ENCODE measurements at regions not wholly inside any gene's neighbourhood (a gene's known extent, or its start where the extent isn't known, plus 50 kb on each side); places are given as distances from the start of the nearest gene placed in this dataset.
"Not testable (repeated sequence)": the region's sequence is repeated elsewhere in the genome, so short reads cannot be mapped to it uniquely, and the experiment has no call there.

DNA sequence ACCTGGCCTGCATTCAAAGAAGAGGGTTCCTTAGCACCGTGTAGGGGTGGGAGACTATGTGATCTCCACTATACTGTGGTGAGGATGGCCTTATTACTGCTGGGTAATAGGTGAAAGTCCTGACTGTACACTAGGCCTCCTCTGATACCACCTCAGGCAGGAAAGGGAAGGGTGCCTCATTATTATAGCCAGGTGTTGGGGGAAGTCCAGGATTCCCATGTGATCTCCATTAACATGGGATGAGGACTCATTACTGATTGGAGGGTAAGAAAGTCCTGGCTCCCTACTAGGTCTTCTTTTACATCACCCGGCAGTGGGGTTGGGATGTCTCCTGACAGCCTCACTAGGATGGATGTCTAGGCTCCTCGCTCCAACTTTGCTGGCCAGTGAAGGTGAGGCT, 252.1 kb downstream of the LRIG3 start:
- ChIA-PET CTCF (no interaction called here), POLR2A (ENCODE audit: low non-redundant PET) (no interaction called here)
- TF ChIP-seq, protein P1, sequence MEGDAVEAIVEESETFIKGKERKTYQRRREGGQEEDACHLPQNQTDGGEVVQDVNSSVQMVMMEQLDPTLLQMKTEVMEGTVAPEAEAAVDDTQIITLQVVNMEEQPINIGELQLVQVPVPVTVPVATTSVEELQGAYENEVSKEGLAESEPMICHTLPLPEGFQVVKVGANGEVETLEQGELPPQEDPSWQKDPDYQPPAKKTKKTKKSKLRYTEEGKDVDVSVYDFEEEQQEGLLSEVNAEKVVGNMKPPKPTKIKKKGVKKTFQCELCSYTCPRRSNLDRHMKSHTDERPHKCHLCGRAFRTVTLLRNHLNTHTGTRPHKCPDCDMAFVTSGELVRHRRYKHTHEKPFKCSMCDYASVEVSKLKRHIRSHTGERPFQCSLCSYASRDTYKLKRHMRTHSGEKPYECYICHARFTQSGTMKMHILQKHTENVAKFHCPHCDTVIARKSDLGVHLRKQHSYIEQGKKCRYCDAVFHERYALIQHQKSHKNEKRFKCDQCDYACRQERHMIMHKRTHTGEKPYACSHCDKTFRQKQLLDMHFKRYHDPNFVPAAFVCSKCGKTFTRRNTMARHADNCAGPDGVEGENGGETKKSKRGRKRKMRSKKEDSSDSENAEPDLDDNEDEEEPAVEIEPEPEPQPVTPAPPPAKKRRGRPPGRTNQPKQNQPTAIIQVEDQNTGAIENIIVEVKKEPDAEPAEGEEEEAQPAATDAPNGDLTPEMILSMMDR (conservative IDR thresholded peaks at IDR 0.05; ENCODE audit: low read depth), result no peak
- DNase-seq (ENCODE audit: low spot score), result no peak
- no peak overlapping the region for H3K27ac ChIP-seq

DNA sequence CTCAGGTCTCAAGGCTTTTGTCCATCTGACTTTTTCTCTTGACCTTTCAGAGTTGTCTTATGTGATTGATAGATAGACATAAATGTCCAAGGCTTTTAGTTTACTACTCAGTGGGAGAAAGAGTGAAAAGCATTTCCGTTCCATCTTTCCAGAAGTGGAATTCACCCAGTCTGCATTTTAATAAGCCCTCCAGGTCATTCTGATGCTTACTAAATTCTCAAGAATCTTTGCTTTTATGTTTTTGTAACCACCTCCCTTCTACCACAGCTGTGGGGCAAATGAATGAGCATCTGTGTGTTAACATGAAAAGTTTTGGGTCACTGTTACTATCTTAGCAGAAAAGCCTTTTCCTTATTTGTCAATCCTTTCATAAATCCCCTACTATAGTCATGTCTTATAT, 251.4 kb downstream of the LRIG3 start:
- DNase-seq (ENCODE audit: low spot score), result no peak
- POLR2A ChIA-PET (ENCODE audit: low non-redundant PET), result no interaction called here
- CTCF ChIA-PET, result no interaction called here
- TF ChIP-seq, protein P1 (conservative IDR thresholded peaks at IDR 0.05; ENCODE audit: low read depth), result no peak
- no peak overlapping the region for H3K27ac ChIP-seq

DNA sequence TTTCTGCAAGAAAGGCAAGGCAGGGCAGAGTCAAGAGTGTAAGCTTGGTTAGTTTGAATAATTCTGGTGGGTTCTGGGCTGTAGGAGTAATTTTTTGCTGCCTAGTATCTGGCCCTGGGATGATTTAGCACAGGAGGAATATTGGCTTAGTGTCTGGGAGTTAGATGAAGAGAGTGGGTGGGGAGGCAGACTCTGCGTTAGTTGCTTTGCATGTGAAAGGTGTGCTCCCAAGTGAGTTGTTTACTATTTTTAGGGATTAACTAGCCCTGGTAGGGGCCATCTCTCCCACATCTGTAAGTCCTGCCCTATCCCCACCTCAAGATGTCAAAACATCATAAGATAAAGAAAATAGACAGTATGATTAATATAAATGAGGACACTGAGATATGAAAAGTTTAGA, 249.7 kb downstream of the LRIG3 start:
- DNase-seq (ENCODE audit: low spot score), result no peak
- POLR2A ChIA-PET (ENCODE audit: low non-redundant PET), result no interaction called here
- CTCF ChIA-PET, result no interaction called here
- H3K27ac ChIP-seq, result no peak overlapping the region
- TF ChIP-seq, protein P1 (conservative IDR thresholded peaks at IDR 0.05; ENCODE audit: low read depth), result no peak

DNA sequence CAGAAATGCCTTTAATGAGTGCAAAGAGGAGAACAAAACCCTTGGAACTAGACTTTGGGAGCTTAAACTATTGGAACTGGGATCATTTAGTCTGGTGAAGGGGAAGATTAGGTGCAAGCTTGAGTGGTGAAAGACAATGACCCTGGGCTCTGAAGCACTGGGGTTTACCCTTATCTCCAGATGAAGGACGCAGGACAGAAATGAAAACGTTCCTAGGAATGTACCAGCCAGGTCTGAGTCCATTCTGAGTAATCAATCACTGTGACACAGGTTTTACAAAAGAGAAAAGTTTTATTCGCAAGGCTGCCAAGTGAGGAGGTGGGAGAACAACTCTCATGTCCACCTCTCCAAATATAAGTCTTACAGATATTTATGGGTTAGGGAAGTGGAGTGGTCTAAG, 249.1 kb downstream of the LRIG3 start:
- TF ChIP-seq, protein P1 (conservative IDR thresholded peaks at IDR 0.05; ENCODE audit: low read depth), result no peak
- DNase-seq (ENCODE audit: low spot score), result no peak
- H3K27ac ChIP-seq, result no peak overlapping the region
- CTCF ChIA-PET, result no interaction called here
- POLR2A ChIA-PET (ENCODE audit: low non-redundant PET), result no interaction called here

DNA sequence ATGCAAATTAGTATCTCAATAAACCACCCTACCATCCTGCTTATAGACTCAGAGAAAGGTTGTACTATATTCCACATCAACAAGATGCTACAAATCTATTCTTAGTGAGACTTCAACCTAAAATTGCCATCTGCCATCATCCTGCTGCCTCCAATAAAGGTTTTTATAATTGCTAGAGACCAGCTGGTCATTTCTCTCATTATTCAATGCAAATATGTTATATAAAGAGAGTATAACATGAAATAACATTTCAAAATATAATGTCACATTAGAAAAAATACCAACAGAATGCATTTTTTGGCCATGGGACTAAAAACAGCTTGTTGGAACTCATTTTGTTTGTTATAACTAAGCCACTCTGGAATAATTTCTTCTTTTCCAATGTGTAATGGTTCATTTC, 247.3 kb downstream of the LRIG3 start:
- POLR2A ChIA-PET (ENCODE audit: low non-redundant PET), result no interaction called here
- CTCF ChIA-PET, result no interaction called here
- H3K27ac ChIP-seq, result no peak overlapping the region
- TF ChIP-seq, protein P1 (conservative IDR thresholded peaks at IDR 0.05; ENCODE audit: low read depth), result no peak
- no peak for DNase-seq (ENCODE audit: low spot score)

DNA sequence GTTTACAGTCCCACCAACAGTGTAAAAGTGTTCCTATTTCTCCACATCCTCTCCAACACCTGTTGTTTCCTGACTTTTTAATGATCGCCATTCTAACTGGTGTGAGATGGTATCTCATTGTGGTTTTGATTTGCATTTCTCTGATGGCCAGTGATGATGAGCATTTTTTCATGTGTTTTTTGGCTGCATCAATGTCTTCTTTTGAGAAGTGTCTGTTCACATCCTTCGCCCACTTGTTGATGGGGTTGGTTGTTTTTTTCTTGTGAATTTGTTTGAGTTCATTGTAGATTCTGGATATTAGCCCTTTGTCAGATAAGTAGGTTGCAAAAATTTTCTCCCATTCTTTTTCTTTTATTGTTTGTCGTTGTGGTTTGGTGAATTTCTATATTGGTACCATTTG, 242.5 kb downstream of the LRIG3 start:
- DNase-seq (ENCODE audit: low spot score); H3K27ac ChIP-seq; POLR2A ChIA-PET (ENCODE audit: low non-redundant PET); CTCF ChIA-PET: not testable (repeated sequence)

DNA sequence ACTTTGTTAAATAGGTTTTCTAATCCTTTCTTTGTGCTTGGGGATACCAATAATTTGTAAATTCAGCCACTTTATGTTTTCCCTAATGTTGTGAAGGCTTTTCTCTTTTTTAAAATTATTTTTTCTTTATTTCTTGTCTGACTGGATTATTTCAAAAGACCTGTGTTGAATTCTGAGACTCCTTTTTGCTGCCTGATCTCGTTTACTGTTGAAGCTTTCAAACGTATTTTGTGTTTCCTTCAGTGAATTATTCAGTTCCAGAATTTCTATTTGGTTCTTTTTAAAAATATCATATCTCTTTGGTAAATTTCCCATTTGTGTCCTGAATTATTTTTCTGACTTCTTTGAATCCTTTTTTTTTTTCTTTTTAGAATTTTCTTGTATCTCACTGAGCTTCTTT, 241.6 kb downstream of the LRIG3 start:
- TF ChIP-seq, protein P1 (conservative IDR thresholded peaks at IDR 0.05; ENCODE audit: low read depth), result no peak
- no peak overlapping the region for H3K27ac ChIP-seq
- DNase-seq (ENCODE audit: low spot score), result no peak
- ChIA-PET CTCF (no interaction called here), POLR2A (ENCODE audit: low non-redundant PET) (no interaction called here)

Measured in RWPE1 (cell line).